ENCODE measurements at regions not wholly inside any gene's neighbourhood (a gene's known extent, or its start where the extent isn't known, plus 50 kb on each side); places are given as distances from the start of the nearest gene placed in this dataset.

GRCh38 chr5:135136546-135136945, 102.5 kb upstream of the PITX1 start:
- DNase-seq: no peak

- peak; percentile 67 for DNase-seq
Measured at GRCh38 chr5:135135530-135136226, 101.7 kb upstream of the PITX1 start.

- DNase-seq: no peak
Measured at GRCh38 chr5:135134691-135135381, 100.8 kb upstream of the PITX1 start.

- no peak for DNase-seq
Measured at GRCh38 chr5:135133698-135134515, 99.9 kb upstream of the PITX1 start.

GRCh38 chr5:135133181-135133580, 99.2 kb upstream of the PITX1 start:
- DNase-seq: no peak

GRCh38 chr5:135131801-135132680, 98.0 kb upstream of the PITX1 start:
- no peak for DNase-seq

GRCh38 chr5:135130261-135131215, 96.5 kb upstream of the PITX1 start:
- DNase-seq: peak; percentile 47

GRCh38 chr5:135129307-135129706, 95.3 kb upstream of the PITX1 start:
- no peak for DNase-seq

GRCh38 chr5:135128361-135128760, 94.3 kb upstream of the PITX1 start:
- no peak for DNase-seq

GRCh38 chr5:135127439-135128240, 93.6 kb upstream of the PITX1 start:
- peak; percentile 69 for DNase-seq

- DNase-seq: no peak
Measured at GRCh38 chr5:135126688-135127438, 92.8 kb upstream of the PITX1 start.

GRCh38 chr5:135124724-135125123, 90.7 kb upstream of the PITX1 start:
- DNase-seq: no peak

- peak; percentile 6 for DNase-seq
Measured at GRCh38 chr5:135124128-135124527, 90.1 kb upstream of the PITX1 start.

- DNase-seq: no peak
Measured at GRCh38 chr5:135122797-135123196, 88.8 kb upstream of the PITX1 start.

- no peak for DNase-seq
Measured at GRCh38 chr5:135120951-135121350, 86.9 kb upstream of the PITX1 start.

GRCh38 chr5:135119481-135119880, 85.5 kb upstream of the PITX1 start:
- no peak for DNase-seq

- DNase-seq: no peak
Measured at GRCh38 chr5:135117590-135117989, 83.6 kb upstream of the PITX1 start.

GRCh38 chr5:135116160-135116561, 82.1 kb upstream of the PITX1 start:
- DNase-seq: no peak

GRCh38 chr5:135115591-135115990, 81.6 kb upstream of the PITX1 start:
- no peak for DNase-seq

- no peak for DNase-seq
Measured at GRCh38 chr5:135114759-135115158, 80.7 kb upstream of the PITX1 start.
